ENCODE measurements at regions not wholly inside any gene's neighbourhood (a gene's known extent, or its start where the extent isn't known, plus 50 kb on each side); places are given as distances from the start of the nearest gene placed in this dataset.

- Histone ChIP-seq H3K36me3 (replicated peaks in 1 of 2; ENCODE audit: control insufficient read depth in 2 of 2, insufficient read depth in 2 of 2, low read length in 2 of 2) (no peaks in the 10 kb centered on the region), H3K4me2 (ENCODE audit: insufficient read depth, low read length, poor library complexity, severe bottlenecking) (no peak overlapping the region), H3K4me3 (ENCODE audit: low read length in 2 of 2) (no peak overlapping the region), H3K4me1 (ENCODE audit: control insufficient read depth in 2 of 2, insufficient read depth in 1 of 2, low read depth in 1 of 2, low read length in 2 of 2) (no peaks in the 10 kb centered on the region), H3K23ac (ENCODE audit: low read depth, low read length, poor library complexity) (no peak overlapping the region), H2BK15ac (ENCODE audit: low read length) (no peak overlapping the region), H2AK5ac (ENCODE audit: low read depth, low read length) (peak overlapping the region; percentile 18), H3K9me3 (replicated peaks in 1 of 2; ENCODE audit: control insufficient read depth in 2 of 2, insufficient read depth in 1 of 2, low read depth in 1 of 2, low read length in 2 of 2) (no peaks in the 10 kb centered on the region), H3K4ac (ENCODE audit: low read length) (no peak overlapping the region), H3K79me1 (ENCODE audit: low read depth, low read length) (no peaks in the 10 kb centered on the region), H3K18ac (ENCODE audit: low read length) (peak overlapping the region; percentile 35), H3K14ac (ENCODE audit: low read length) (no peak overlapping the region), H3K9ac (ENCODE audit: low read depth, low read length, poor library complexity) (no peak overlapping the region), H3K27me3 (ENCODE audit: control insufficient read depth in 3 of 3, insufficient read depth in 3 of 3, low read depth in 1 of 3, low read length in 3 of 3) (no peaks in the 10 kb centered on the region), H2BK120ac (ENCODE audit: low read depth, low read length) (no peak overlapping the region), H4K91ac (ENCODE audit: low read depth, low read length, poor library complexity) (no peak overlapping the region), H3K27ac (replicated peaks; ENCODE audit: low read length) (no peak overlapping the region), H2BK12ac (ENCODE audit: low read length) (no peak overlapping the region), H2BK5ac (ENCODE audit: low read length) (peak overlapping the region; percentile 14), H2AFZ (ENCODE audit: low read length) (no peak overlapping the region), H4K8ac (ENCODE audit: low read depth, low read length) (no peak overlapping the region)
- no peak for DNase-seq (ENCODE audit: low spot score)
- no CpG with 5 or more reads among the region's 5 CpGs for WGBS, 2 donors (ENCODE audit: extremely low coverage in 2 of 2, insufficient read length in 2 of 2, insufficient replicate concordance in 1 of 2)
Observed at GRCh38 chr21:41639766-41640165, 127.1 kb downstream of the RIPK4 start.

- no peak overlapping the region for H2BK120ac ChIP-seq (ENCODE audit: low read depth, low read length)
- no peaks in the 10 kb centered on the region for H3K79me1 ChIP-seq (ENCODE audit: low read depth, low read length)
- peak overlapping the region; percentile 14 for H2BK5ac ChIP-seq (ENCODE audit: low read length)
- no peak overlapping the region for H4K8ac ChIP-seq (ENCODE audit: low read depth, low read length)
- H3K23ac ChIP-seq (ENCODE audit: low read depth, low read length, poor library complexity) = no peak overlapping the region
- H3K4ac ChIP-seq (ENCODE audit: low read length) = no peak overlapping the region
- WGBS, 2 donors (ENCODE audit: extremely low coverage in 2 of 2, insufficient read length in 2 of 2, insufficient replicate concordance in 1 of 2) = no CpG with 5 or more reads among the region's 10 CpGs
- H2BK15ac ChIP-seq (ENCODE audit: low read length) = no peak overlapping the region
- no peak for DNase-seq (ENCODE audit: low spot score)
- no peak overlapping the region for H3K4me2 ChIP-seq (ENCODE audit: insufficient read depth, low read length, poor library complexity, severe bottlenecking)
- no peaks in the 10 kb centered on the region for H3K27me3 ChIP-seq (ENCODE audit: control insufficient read depth in 3 of 3, insufficient read depth in 3 of 3, low read depth in 1 of 3, low read length in 3 of 3)
- no peaks in the 10 kb centered on the region for H3K9me3 ChIP-seq (replicated peaks in 1 of 2; ENCODE audit: control insufficient read depth in 2 of 2, insufficient read depth in 1 of 2, low read depth in 1 of 2, low read length in 2 of 2)
- H3K18ac ChIP-seq (ENCODE audit: low read length) = no peak overlapping the region
- H3K14ac ChIP-seq (ENCODE audit: low read length) = no peak overlapping the region
- H4K91ac ChIP-seq (ENCODE audit: low read depth, low read length, poor library complexity) = no peak overlapping the region
- H3K27ac ChIP-seq (replicated peaks; ENCODE audit: low read length) = no peak overlapping the region
- H3K9ac ChIP-seq (ENCODE audit: low read depth, low read length, poor library complexity) = no peak overlapping the region
- no peak overlapping the region for H2BK12ac ChIP-seq (ENCODE audit: low read length)
- peaks cover 0 to 3% of the 10 kb centered on the region in 2 donors for H3K4me1 ChIP-seq (ENCODE audit: control insufficient read depth in 2 of 2, insufficient read depth in 1 of 2, low read depth in 1 of 2, low read length in 2 of 2)
- peak overlapping the region; percentile 18 for H2AK5ac ChIP-seq (ENCODE audit: low read depth, low read length)
- H3K36me3 ChIP-seq (replicated peaks in 1 of 2; ENCODE audit: control insufficient read depth in 2 of 2, insufficient read depth in 2 of 2, low read length in 2 of 2) = no peaks in the 10 kb centered on the region
- no peak overlapping the region for H2AFZ ChIP-seq (ENCODE audit: low read length)
- H3K4me3 ChIP-seq (ENCODE audit: low read length in 2 of 2) = no peak overlapping the region
Observed at GRCh38 chr21:41639336-41639735, 127.5 kb downstream of the RIPK4 start.

GRCh38 chr21:41638201-41638790 is 128.6 kb downstream of the RIPK4 start:
- no peak overlapping the region for H3K14ac ChIP-seq (ENCODE audit: low read length)
- H3K23ac ChIP-seq (ENCODE audit: low read depth, low read length, poor library complexity) = no peak overlapping the region
- H3K9me3 ChIP-seq (replicated peaks in 1 of 2; ENCODE audit: control insufficient read depth in 2 of 2, insufficient read depth in 1 of 2, low read depth in 1 of 2, low read length in 2 of 2) = no peaks in the 10 kb centered on the region
- H2BK5ac ChIP-seq (ENCODE audit: low read length) = no peak overlapping the region
- H4K8ac ChIP-seq (ENCODE audit: low read depth, low read length) = no peak overlapping the region
- H3K36me3 ChIP-seq (replicated peaks in 1 of 2; ENCODE audit: control insufficient read depth in 2 of 2, insufficient read depth in 2 of 2, low read length in 2 of 2) = no peaks in the 10 kb centered on the region
- H2AFZ ChIP-seq (ENCODE audit: low read length) = no peak overlapping the region
- no peak overlapping the region for H3K27ac ChIP-seq (replicated peaks; ENCODE audit: low read length)
- H3K4ac ChIP-seq (ENCODE audit: low read length) = no peak overlapping the region
- H3K18ac ChIP-seq (ENCODE audit: low read length) = no peak overlapping the region
- no peaks in the 10 kb centered on the region for H3K79me1 ChIP-seq (ENCODE audit: low read depth, low read length)
- peaks cover 0 to 3% of the 10 kb centered on the region in 2 donors for H3K4me1 ChIP-seq (ENCODE audit: control insufficient read depth in 2 of 2, insufficient read depth in 1 of 2, low read depth in 1 of 2, low read length in 2 of 2)
- no peak overlapping the region for H2BK12ac ChIP-seq (ENCODE audit: low read length)
- H2BK120ac ChIP-seq (ENCODE audit: low read depth, low read length) = no peak overlapping the region
- H3K4me3 ChIP-seq (ENCODE audit: low read length in 2 of 2) = no peak overlapping the region
- no peak overlapping the region for H3K9ac ChIP-seq (ENCODE audit: low read depth, low read length, poor library complexity)
- H4K91ac ChIP-seq (ENCODE audit: low read depth, low read length, poor library complexity) = no peak overlapping the region
- DNase-seq (ENCODE audit: low spot score) = no peak
- H2BK15ac ChIP-seq (ENCODE audit: low read length) = no peak overlapping the region
- H3K4me2 ChIP-seq (ENCODE audit: insufficient read depth, low read length, poor library complexity, severe bottlenecking) = no peak overlapping the region
- no CpG with 5 or more reads among the region's 3 CpGs for WGBS, 2 donors (ENCODE audit: extremely low coverage in 2 of 2, insufficient read length in 2 of 2, insufficient replicate concordance in 1 of 2)
- H3K27me3 ChIP-seq (ENCODE audit: control insufficient read depth in 3 of 3, insufficient read depth in 3 of 3, low read depth in 1 of 3, low read length in 3 of 3) = no peaks in the 10 kb centered on the region
- no peak overlapping the region for H2AK5ac ChIP-seq (ENCODE audit: low read depth, low read length)

- no peak overlapping the region for H4K91ac ChIP-seq (ENCODE audit: low read depth, low read length, poor library complexity)
Observed at GRCh38 chr21:41636636-41637630, 129.0 kb upstream of the TMPRSS2 start.

More at GRCh38 chr21:41636636-41637630, 129.0 kb upstream of the TMPRSS2 start:
- Histone ChIP-seq H3K4ac (ENCODE audit: low read length) (no peak overlapping the region), H3K4me2 (ENCODE audit: insufficient read depth, low read length, poor library complexity, severe bottlenecking) (no peak overlapping the region), H2BK5ac (ENCODE audit: low read length) (peak overlapping the region; percentile 67), H2BK120ac (ENCODE audit: low read depth, low read length) (no peak overlapping the region), H3K4me3 (ENCODE audit: low read length in 2 of 2) (no peak overlapping the region), H4K8ac (ENCODE audit: low read depth, low read length) (no peak overlapping the region), H3K4me1 (ENCODE audit: control insufficient read depth in 2 of 2, insufficient read depth in 1 of 2, low read depth in 1 of 2, low read length in 2 of 2) (peaks cover 0 to 3% of the 10 kb centered on the region in 2 donors), H3K23ac (ENCODE audit: low read depth, low read length, poor library complexity) (peak overlapping the region; percentile 44), H3K79me1 (ENCODE audit: low read depth, low read length) (no peaks in the 10 kb centered on the region), H2BK15ac (ENCODE audit: low read length) (no peak overlapping the region), H3K36me3 (replicated peaks in 1 of 2; ENCODE audit: control insufficient read depth in 2 of 2, insufficient read depth in 2 of 2, low read length in 2 of 2) (no peaks in the 10 kb centered on the region), H2AK5ac (ENCODE audit: low read depth, low read length) (peak overlapping the region; percentile 14), H3K27ac (replicated peaks; ENCODE audit: low read length) (no peak overlapping the region), H3K18ac (ENCODE audit: low read length) (peak overlapping the region; percentile 52), H3K27me3 (ENCODE audit: control insufficient read depth in 3 of 3, insufficient read depth in 3 of 3, low read depth in 1 of 3, low read length in 3 of 3) (no peaks in the 10 kb centered on the region), H3K9ac (ENCODE audit: low read depth, low read length, poor library complexity) (no peak overlapping the region), H3K14ac (ENCODE audit: low read length) (no peak overlapping the region), H2AFZ (ENCODE audit: low read length) (no peak overlapping the region), H3K9me3 (replicated peaks in 1 of 2; ENCODE audit: control insufficient read depth in 2 of 2, insufficient read depth in 1 of 2, low read depth in 1 of 2, low read length in 2 of 2) (no peaks in the 10 kb centered on the region), H2BK12ac (ENCODE audit: low read length) (no peak overlapping the region)
- DNase-seq (ENCODE audit: low spot score) = no peak
- no CpG with 5 or more reads among the region's 12 CpGs for WGBS, 2 donors (ENCODE audit: extremely low coverage in 2 of 2, insufficient read length in 2 of 2, insufficient replicate concordance in 1 of 2)

All from neuronal stem cell (in vitro differentiated cells).